ELR (cell line): ENCODE measurements at regions not wholly inside any gene's neighbourhood (a gene's known extent, or its start where the extent isn't known, plus 50 kb on each side); places are given as distances from the start of the nearest gene placed in this dataset.

Source experiments
- DNase-seq: peaks from one replicate; pipeline ENCODE4 v3.0.0-alpha.2; 2015; ENCODE audit warnings: low read depth

DNA sequence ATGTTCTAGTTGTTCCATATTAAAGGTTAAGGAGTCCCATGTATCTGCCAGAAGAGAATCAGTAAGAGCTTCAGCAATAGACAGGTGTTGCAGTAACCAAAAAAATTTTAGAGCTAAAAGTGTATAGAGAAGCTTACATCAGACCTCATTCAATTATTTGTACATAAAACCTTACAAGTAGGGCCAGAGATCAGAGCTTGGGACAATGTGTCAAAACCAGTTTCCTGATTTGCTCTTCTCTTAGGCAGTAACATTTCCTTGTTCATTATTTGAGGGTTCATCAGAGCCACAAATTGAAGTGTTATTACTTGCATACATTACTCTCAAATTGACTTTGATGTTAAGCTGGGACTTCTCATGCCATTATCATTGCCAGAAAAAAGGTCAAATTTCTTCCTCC is 55.5 kb upstream of the ATXN7L3B start:
- no peak for DNase-seq

DNA sequence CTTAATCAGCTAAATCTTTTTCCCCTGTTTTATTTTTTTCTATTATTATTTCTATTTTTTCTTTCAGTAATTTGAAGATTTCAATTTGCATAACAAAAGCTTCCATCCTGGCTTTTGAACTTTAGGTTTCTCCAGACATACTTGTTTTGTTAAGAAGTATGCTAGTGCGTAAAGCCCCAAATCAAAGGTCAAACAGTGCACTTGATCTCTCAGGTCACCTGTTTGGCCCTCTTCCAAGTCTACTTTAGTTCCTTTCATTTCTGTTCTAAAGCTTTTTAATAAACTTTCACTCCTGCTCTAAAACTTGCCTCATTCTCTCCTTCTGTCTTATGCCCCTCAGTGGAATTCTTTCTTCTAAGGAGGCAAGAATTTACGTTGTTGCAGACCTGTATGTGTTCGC is 54.6 kb upstream of the ATXN7L3B start:
- DNase-seq: no peak
